Peyer's patch (tissue), 4 donors: ENCODE measurements at regions not wholly inside any gene's neighbourhood (a gene's known extent, or its start where the extent isn't known, plus 50 kb on each side); places are given as distances from the start of the nearest gene placed in this dataset.

Source experiments
- CTCF ChIP-seq, 6 experiments: fragments of 450-650 bp in 4 of 6; fragments of 200-600 bp in 2 of 6; sonication (generic) in 1 of 6; IDR thresholded peaks; one replicate each; pipeline ENCODE4 v1.5.1; 2017 to 2019; ENCODE audit warnings: antibody characterized with exemption in 6 of 6, mild to moderate bottlenecking in 3 of 6, moderate library complexity in 1 of 6
- POLR2A ChIP-seq, 2 donors: fragments of 450-650 bp; IDR thresholded peaks; one replicate each; pipeline ENCODE4 v1.5.1; 2017; ENCODE audit warnings: antibody characterized with exemption in 2 of 2, mild to moderate bottlenecking in 2 of 2, moderate library complexity in 2 of 2

GRCh38 chr5:88999853-89000252 is 116.9 kb upstream of the MEF2C start:
- no peak for TF ChIP-seq CTCF (IDR thresholded peaks at IDR 0.05)
- no peak for TF ChIP-seq POLR2A (IDR thresholded peaks at IDR 0.05)
